ENCODE measurements at regions not wholly inside any gene's neighbourhood (a gene's known extent, or its start where the extent isn't known, plus 50 kb on each side); places are given as distances from the start of the nearest gene placed in this dataset.

GRCh38 chr7:142359694-142360279 is 101.9 kb upstream of the PRSS58 start:
- Histone ChIP-seq H3K9me3 (no peaks in the 10 kb centered on the region), H3K27me3 (no peaks in the 10 kb centered on the region), H3K4me1 (peaks cover 0 to 11% (median 4%) of the 10 kb centered on the region in 3 donors), H3K36me3 (no peaks in the 10 kb centered on the region), H3K4me3 (no peak overlapping the region), H3K27ac (no peak overlapping the region)
- no peak for DNase-seq
- no peak for TF ChIP-seq POLR2A (IDR thresholded peaks at IDR 0.05)
- TF ChIP-seq CTCF (IDR thresholded peaks at IDR 0.05) = no peak
- 60% methylated on average over 8 of the region's 8 CpGs for WGBS, 2 donors
- intact Hi-C loops (cut with DNase I) = no loop called here

GRCh38 chr7:142357953-142358520 is 100.2 kb upstream of the PRSS58 start:
- Histone ChIP-seq H3K27ac (no peak overlapping the region), H3K4me3 (no peak overlapping the region), H3K4me1 (peaks cover 0 to 11% (median 4%) of the 10 kb centered on the region in 3 donors), H3K9me3 (no peaks in the 10 kb centered on the region), H3K27me3 (no peaks in the 10 kb centered on the region), H3K36me3 (no peaks in the 10 kb centered on the region)
- WGBS, 2 donors = 7 to 13% methylated on average over 2 of the region's 2 CpGs
- TF ChIP-seq POLR2A (IDR thresholded peaks at IDR 0.05) (no peak), CTCF (IDR thresholded peaks at IDR 0.05) (peak; percentile 58 to 69 (median 66))
- no peak for DNase-seq
- intact Hi-C loops (cut with DNase I) = no loop called here

DNA sequence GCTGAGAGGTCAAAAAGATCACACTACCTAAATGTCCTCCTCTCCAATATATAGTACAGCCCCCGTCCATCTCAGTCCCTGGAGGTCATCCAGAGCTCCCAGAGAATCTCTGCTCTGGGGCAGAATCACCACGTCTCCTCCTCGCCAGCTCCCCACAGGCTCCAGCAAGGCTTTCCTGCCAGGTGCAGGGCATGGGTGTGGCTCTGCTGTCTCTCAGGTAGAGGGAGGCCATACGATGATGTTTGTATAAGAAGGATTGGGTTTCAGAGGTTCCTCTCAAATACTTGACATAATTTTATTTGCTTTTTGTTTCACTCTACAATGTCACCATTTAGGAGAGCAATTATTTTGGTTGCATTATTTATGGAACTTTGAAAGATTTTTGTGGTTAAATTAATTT is 98.3 kb upstream of the PRSS58 start:
- H3K4me3 ChIP-seq = no peak overlapping the region
- intact Hi-C loops (cut with DNase I) = no loop called here
- 22 to 44% methylated on average over 4 of the region's 4 CpGs for WGBS, 2 donors
- DNase-seq = no peak
- H3K9me3 ChIP-seq = no peaks in the 10 kb centered on the region
- no peak overlapping the region for H3K27ac ChIP-seq
- no peaks in the 10 kb centered on the region for H3K36me3 ChIP-seq
- peaks cover 0 to 11% (median 4%) of the 10 kb centered on the region in 3 donors for H3K4me1 ChIP-seq
- TF ChIP-seq CTCF (IDR thresholded peaks at IDR 0.05) = no peak
- TF ChIP-seq POLR2A (IDR thresholded peaks at IDR 0.05) = no peak
- H3K27me3 ChIP-seq = no peaks in the 10 kb centered on the region

DNA sequence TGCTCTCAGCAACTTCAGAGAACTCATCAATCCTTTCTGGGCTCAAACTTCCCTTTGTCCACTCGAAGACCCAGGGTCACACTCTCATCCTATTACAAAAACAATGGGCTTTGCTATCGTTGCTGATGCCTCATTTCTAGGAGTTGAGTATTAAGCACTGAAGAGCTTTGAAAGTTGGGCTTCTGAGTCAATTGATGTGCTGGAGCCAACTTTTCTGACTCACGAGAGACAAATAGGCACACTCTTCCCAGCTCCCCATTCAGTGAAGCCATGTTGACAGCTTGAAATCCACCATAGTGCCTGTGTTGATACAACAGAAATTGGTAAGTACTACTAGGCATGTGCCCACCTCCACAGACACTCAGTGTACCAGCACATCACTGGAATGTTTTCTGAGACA is 97.5 kb upstream of the PRSS58 start:
- no peaks in the 10 kb centered on the region for H3K27me3 ChIP-seq
- no peak for DNase-seq
- no peak overlapping the region for H3K27ac ChIP-seq
- no peak for TF ChIP-seq CTCF (IDR thresholded peaks at IDR 0.05)
- no peak for TF ChIP-seq POLR2A (IDR thresholded peaks at IDR 0.05)
- intact Hi-C loops (cut with DNase I) = no loop called here
- H3K9me3 ChIP-seq = no peaks in the 10 kb centered on the region
- H3K36me3 ChIP-seq = no peaks in the 10 kb centered on the region
- WGBS, 2 donors = 19 to 27% methylated on average over 3 of the region's 3 CpGs
- peaks cover 0 to 11% (median 4%) of the 10 kb centered on the region in 3 donors for H3K4me1 ChIP-seq
- H3K4me3 ChIP-seq = no peak overlapping the region

DNA sequence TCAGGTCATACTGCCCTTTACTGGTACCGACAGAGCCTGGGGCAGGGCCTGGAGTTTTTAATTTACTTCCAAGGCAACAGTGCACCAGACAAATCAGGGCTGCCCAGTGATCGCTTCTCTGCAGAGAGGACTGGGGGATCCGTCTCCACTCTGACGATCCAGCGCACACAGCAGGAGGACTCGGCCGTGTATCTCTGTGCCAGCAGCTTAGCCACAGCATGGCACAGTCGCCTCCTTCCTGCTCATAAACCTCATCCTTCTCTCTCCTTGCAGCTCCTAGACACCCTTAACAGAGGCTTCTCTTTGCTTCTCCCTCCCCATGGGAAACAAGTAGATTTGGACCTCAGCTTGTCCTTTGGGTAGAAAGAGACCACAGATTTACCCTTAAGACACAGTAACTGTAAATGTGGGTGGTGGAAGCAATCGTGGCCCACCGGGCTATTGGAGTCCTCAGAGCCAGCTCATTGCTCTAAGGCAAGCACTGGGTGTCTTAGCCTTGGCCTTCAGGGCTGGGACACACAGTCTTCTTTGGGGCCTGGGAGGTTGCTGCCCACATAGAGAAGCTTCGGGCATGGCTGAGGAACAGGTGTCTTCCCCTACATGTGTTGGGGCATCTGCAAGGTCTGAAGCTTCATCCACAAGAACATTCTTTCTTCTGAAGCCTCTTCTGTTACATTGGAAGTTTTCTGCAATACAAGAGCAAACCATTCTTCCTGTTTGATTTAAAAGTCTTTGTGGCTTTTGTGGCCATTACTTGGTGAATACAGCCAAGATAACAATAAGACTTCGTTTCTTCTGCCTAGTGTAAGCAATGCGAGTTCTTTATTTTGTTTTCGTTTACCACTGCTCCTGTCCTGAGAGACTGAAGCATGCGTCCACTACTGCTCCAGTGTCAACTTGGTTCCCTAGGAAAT is 95.5 kb upstream of the PRSS58 start:
- intact Hi-C loops (cut with DNase I) = no loop called here

More for the DNA sequence above, 95.5 kb upstream of the PRSS58 start:
- no peak for TF ChIP-seq POLR2A (IDR thresholded peaks at IDR 0.05)
- TF ChIP-seq CTCF (IDR thresholded peaks at IDR 0.05) = no peak
- WGBS, 2 donors = 66 to 80% methylated on average over 8 to 12 of the region's 15 CpGs
- DNase-seq = no peak
- no peaks in the 10 kb centered on the region for H3K27me3 ChIP-seq
- no peaks in the 10 kb centered on the region for H3K36me3 ChIP-seq
- no peak overlapping the region for H3K4me3 ChIP-seq
- H3K27ac ChIP-seq = no peak overlapping the region
- no peaks in the 10 kb centered on the region for H3K9me3 ChIP-seq
- peaks cover 0 to 9% (median 4%) of the 10 kb centered on the region in 3 donors for H3K4me1 ChIP-seq
